ENCODE measurements at regions not wholly inside any gene's neighbourhood (a gene's known extent, or its start where the extent isn't known, plus 50 kb on each side); places are given as distances from the start of the nearest gene placed in this dataset.

DNA sequence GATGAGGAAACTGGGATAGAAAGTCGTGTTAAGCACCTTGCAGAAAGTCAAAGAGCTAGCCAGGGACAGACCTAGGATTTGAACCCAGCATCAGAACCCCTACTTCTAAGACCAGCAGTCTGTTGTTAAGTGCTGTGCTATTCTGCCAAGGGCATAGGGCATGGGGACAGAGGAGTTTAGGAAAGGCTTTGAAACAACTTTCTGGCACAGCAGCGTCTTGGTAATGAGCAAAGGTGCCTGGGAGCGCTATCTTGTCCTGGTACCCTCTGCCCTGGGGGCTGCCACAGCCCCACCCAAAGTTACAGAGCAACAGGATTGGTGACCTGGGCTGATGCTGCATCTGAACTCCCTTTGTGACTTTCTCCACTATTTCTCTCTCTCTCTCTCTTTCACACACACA is 1108.1 kb downstream of the BCL11B start:
- Histone ChIP-seq H3K4me1 (ENCODE audit: control insufficient read depth in 1 of 2, insufficient read depth in 2 of 2, low read length in 2 of 2) (no peaks in the 10 kb centered on the region), H3K9me3 (ENCODE audit: control insufficient read depth in 1 of 2, low read length in 2 of 2) (no peaks in the 10 kb centered on the region), H3K27me3 (ENCODE audit: low read depth, low read length) (no peaks in the 10 kb centered on the region), H3K36me3 (ENCODE audit: control insufficient read depth in 1 of 2, insufficient read depth in 2 of 2, low read length in 2 of 2) (no peaks in the 10 kb centered on the region), H3K27ac (ENCODE audit: low read length) (no peak overlapping the region), H3K4me3 (ENCODE audit: low read depth in 1 of 2, low read length in 2 of 2) (no peak overlapping the region)

DNA sequence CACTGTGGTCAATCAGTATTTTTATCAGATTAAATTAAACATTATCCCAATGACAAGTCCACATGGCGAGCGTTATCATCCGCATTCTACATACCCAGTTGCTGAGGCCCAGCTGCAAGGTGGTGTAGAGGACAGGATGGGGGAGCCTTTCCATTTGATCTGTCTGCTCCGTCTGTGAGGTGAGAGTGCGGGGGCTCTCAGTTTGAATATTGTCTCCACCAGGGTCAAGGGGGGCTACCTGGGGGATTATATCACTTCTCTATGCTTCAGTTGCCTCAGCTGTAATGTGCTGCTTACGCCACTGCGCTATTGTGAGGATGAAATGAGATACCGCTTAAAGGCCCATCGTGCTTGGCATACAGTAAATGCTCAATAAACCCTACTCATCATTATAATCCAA is 1106.0 kb downstream of the BCL11B start:
- Histone ChIP-seq H3K9me3 (ENCODE audit: control insufficient read depth in 1 of 2, low read length in 2 of 2) (no peaks in the 10 kb centered on the region), H3K4me1 (ENCODE audit: control insufficient read depth in 1 of 2, insufficient read depth in 2 of 2, low read length in 2 of 2) (no peaks in the 10 kb centered on the region), H3K27me3 (ENCODE audit: low read depth, low read length) (no peaks in the 10 kb centered on the region), H3K36me3 (ENCODE audit: control insufficient read depth in 1 of 2, insufficient read depth in 2 of 2, low read length in 2 of 2) (no peaks in the 10 kb centered on the region), H3K27ac (ENCODE audit: low read length) (no peak overlapping the region), H3K4me3 (ENCODE audit: low read depth in 1 of 2, low read length in 2 of 2) (no peak overlapping the region)

DNA sequence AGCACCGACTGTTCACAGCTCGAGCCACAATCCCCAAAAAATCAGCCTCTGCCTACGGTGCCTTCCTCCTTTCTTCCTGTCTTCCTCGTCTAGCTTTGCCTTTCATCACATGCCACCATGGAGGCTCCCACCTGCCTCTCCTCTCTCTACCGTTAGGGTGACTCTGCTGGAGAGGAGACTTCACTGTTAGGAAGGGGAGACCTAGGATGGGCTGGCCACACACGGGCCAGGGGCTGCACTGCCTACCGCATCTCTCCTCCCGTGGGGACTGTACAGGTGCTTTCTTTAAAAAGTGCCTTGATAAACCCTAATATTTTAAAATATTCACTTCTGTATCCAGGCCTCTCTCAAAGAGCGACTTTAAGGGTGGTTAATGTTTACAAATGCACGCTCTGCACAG is 1104.7 kb downstream of the BCL11B start:
- Histone ChIP-seq H3K27ac (ENCODE audit: low read length) (no peak overlapping the region), H3K36me3 (ENCODE audit: control insufficient read depth in 1 of 2, insufficient read depth in 2 of 2, low read length in 2 of 2) (no peaks in the 10 kb centered on the region), H3K4me3 (ENCODE audit: low read depth in 1 of 2, low read length in 2 of 2) (no peak overlapping the region), H3K4me1 (ENCODE audit: control insufficient read depth in 1 of 2, insufficient read depth in 2 of 2, low read length in 2 of 2) (no peaks in the 10 kb centered on the region), H3K9me3 (ENCODE audit: control insufficient read depth in 1 of 2, low read length in 2 of 2) (no peaks in the 10 kb centered on the region), H3K27me3 (ENCODE audit: low read depth, low read length) (no peaks in the 10 kb centered on the region)

DNA sequence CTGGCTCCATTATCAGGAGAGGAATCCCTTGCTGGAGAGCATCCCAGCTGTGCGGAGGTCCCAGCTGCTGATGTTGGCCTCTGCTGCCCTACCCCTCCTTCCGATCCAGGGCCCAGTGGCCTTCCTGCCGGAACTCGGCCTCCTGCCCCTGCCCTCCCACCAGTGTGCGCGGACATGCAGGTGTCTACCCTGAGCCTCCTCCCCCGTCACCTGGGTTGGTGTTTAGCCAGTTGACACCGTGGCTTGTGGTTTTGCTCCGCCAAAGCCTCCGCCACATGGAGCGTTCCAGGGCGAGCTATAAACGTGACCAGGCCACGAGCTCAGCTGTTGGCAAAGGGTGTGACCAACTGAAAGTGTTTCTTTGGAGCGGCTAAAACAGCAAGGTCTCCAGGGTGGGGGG is 1104.3 kb downstream of the BCL11B start:
- no peaks in the 10 kb centered on the region for H3K36me3 ChIP-seq (ENCODE audit: control insufficient read depth in 1 of 2, insufficient read depth in 2 of 2, low read length in 2 of 2)
- no peaks in the 10 kb centered on the region for H3K9me3 ChIP-seq (ENCODE audit: control insufficient read depth in 1 of 2, low read length in 2 of 2)
- H3K4me1 ChIP-seq (ENCODE audit: control insufficient read depth in 1 of 2, insufficient read depth in 2 of 2, low read length in 2 of 2), result no peaks in the 10 kb centered on the region
- H3K4me3 ChIP-seq (ENCODE audit: low read depth in 1 of 2, low read length in 2 of 2), result no peak overlapping the region
- H3K27me3 ChIP-seq (ENCODE audit: low read depth, low read length), result no peaks in the 10 kb centered on the region
- no peak overlapping the region for H3K27ac ChIP-seq (ENCODE audit: low read length)

DNA sequence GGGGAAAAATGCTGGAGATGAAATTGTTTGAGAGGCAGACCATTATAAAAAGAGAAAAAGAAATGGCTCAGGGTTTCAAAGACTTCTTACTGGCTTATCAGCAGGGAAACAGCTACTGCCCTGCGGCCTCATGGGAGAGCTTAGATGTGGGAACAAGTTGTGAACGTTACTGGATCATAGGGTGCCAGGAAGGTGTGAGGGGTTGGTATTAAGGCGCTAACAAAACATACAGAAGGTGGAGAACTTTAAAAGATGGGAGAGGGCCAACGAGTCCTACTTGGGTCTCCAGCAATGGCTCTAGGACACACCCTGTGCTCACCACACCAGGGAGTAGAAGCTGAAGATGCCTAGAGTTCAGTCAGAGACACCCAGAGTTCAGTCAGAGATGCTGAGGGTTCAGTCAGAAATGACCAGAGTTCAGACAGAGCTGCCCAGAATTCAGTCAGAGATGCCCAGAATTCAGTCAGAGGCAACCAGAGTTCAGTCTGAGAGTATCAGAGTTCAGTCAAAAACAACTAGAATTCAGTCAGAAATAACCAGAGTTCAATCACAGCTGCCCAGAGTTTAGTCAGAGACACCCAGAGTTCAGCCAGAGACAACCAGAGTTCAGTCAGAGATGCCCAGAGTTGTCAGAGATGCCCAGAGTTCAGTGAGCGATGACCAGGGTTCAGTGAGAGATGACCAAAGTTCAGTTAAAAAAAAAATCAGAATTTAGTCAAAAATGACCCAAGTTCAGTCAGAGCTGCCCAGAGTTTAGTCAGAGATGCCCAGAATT is 1103.6 kb downstream of the BCL11B start:
- Histone ChIP-seq H3K27ac (ENCODE audit: low read length) (no peak overlapping the region), H3K4me3 (ENCODE audit: low read depth in 1 of 2, low read length in 2 of 2) (no peak overlapping the region), H3K9me3 (ENCODE audit: control insufficient read depth in 1 of 2, low read length in 2 of 2) (no peaks in the 10 kb centered on the region), H3K36me3 (ENCODE audit: control insufficient read depth in 1 of 2, insufficient read depth in 2 of 2, low read length in 2 of 2) (no peaks in the 10 kb centered on the region), H3K4me1 (ENCODE audit: control insufficient read depth in 1 of 2, insufficient read depth in 2 of 2, low read length in 2 of 2) (no peaks in the 10 kb centered on the region), H3K27me3 (ENCODE audit: low read depth, low read length) (no peaks in the 10 kb centered on the region)

DNA sequence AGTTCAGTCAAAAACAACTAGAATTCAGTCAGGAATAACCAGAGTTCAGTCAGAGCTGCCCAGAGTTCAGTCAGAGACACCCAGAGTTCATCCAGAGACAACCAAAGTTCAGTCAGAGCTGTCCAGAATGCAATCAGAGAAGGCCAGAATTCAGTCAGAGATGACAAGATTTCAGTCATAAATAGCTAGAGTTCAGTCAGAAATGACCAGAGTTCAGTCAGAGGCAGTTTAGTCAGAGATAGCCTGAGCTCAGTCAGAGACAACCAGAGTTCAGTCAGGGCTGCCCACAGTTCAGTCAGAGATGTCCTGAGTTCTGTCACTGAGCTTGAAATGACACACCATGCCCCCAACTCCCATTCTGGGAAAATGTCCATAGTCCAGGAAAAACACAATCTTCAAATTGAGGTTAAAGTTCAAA is 1102.8 kb downstream of the BCL11B start:
- Histone ChIP-seq H3K27me3 (ENCODE audit: low read depth, low read length) (no peaks in the 10 kb centered on the region), H3K27ac (ENCODE audit: low read length) (no peak overlapping the region), H3K9me3 (ENCODE audit: control insufficient read depth in 1 of 2, low read length in 2 of 2) (no peaks in the 10 kb centered on the region), H3K36me3 (ENCODE audit: control insufficient read depth in 1 of 2, insufficient read depth in 2 of 2, low read length in 2 of 2) (no peaks in the 10 kb centered on the region), H3K4me3 (ENCODE audit: low read depth in 1 of 2, low read length in 2 of 2) (no peak overlapping the region), H3K4me1 (ENCODE audit: control insufficient read depth in 1 of 2, insufficient read depth in 2 of 2, low read length in 2 of 2) (no peaks in the 10 kb centered on the region)

DNA sequence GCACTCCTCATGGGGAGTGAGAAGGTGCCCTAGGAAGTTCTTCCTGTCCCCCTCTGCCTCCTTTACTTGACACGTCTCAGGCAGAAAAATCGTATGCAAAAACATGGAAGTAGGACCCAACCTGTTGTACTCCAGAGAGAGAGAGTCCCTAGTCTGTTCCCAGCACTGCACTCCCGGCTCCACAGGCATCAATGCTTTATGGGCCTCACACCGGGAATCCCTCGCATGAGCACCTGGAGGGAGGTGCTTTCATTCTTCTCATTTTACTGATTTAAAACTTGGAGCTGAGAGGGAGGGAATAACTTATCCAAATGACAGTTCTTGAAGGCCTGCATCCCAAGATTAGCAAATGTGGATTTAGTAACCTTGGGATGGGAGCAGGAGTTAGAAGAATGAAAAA is 1101.4 kb downstream of the BCL11B start:
- Histone ChIP-seq H3K9me3 (ENCODE audit: control insufficient read depth in 1 of 2, low read length in 2 of 2) (no peaks in the 10 kb centered on the region), H3K27ac (ENCODE audit: low read length) (no peak overlapping the region), H3K4me3 (ENCODE audit: low read depth in 1 of 2, low read length in 2 of 2) (no peak overlapping the region), H3K4me1 (ENCODE audit: control insufficient read depth in 1 of 2, insufficient read depth in 2 of 2, low read length in 2 of 2) (no peaks in the 10 kb centered on the region), H3K27me3 (ENCODE audit: low read depth, low read length) (no peaks in the 10 kb centered on the region), H3K36me3 (ENCODE audit: control insufficient read depth in 1 of 2, insufficient read depth in 2 of 2, low read length in 2 of 2) (no peaks in the 10 kb centered on the region)

DNA sequence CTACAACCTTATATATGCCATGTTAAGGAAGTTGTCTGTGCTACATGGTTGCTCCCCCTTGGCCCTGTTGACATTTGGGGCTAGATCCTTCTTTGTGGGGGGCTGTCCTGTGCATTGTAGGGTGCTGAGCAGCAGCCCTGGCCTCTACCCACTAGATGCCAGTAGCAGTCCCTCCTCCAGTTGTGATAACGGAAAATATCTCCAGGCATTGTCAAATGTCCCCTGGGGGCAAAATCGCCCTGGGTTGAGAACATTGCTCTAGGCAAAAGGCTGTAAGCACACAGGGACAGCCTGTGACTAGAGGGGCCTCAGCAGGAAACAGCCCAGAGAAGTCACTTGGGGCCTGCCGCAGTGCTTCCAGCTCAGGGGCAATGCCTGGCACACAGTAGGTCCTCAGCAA is 1100.3 kb downstream of the BCL11B start:
- Histone ChIP-seq H3K27ac (ENCODE audit: low read length) (no peak overlapping the region), H3K36me3 (ENCODE audit: control insufficient read depth in 1 of 2, insufficient read depth in 2 of 2, low read length in 2 of 2) (no peaks in the 10 kb centered on the region), H3K9me3 (ENCODE audit: control insufficient read depth in 1 of 2, low read length in 2 of 2) (no peaks in the 10 kb centered on the region), H3K27me3 (ENCODE audit: low read depth, low read length) (no peaks in the 10 kb centered on the region), H3K4me1 (ENCODE audit: control insufficient read depth in 1 of 2, insufficient read depth in 2 of 2, low read length in 2 of 2) (no peaks in the 10 kb centered on the region), H3K4me3 (ENCODE audit: low read depth in 1 of 2, low read length in 2 of 2) (no peak overlapping the region)

DNA sequence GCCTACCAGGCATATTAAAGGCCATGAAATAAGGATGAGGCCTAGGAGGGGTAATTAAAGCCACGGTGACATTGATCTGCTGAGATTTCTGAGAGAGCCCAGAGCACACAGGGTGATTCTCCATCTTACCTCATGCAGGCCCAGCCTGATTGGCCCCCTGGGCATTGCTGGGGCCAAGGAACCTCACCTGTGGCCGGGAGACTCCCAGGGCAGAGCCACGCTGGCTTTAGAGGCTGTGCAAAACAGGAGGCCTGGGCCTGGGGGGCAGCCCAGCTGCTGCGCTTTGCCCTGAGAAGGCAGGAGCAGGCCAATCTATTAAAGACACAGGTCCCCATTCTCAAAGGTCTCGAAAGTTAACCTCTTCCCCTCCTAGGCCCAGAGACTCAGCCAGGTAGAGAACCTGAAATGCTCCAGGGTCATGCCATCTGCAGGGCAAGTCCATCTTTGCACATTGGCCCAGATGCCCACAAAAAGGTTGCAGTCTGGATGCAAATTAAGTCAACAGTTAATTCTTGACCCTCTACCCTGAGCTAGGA is 1099.7 kb downstream of the BCL11B start:
- no peaks in the 10 kb centered on the region for H3K9me3 ChIP-seq (ENCODE audit: control insufficient read depth in 1 of 2, low read length in 2 of 2)
- no peaks in the 10 kb centered on the region for H3K36me3 ChIP-seq (ENCODE audit: control insufficient read depth in 1 of 2, insufficient read depth in 2 of 2, low read length in 2 of 2)
- H3K4me1 ChIP-seq (ENCODE audit: control insufficient read depth in 1 of 2, insufficient read depth in 2 of 2, low read length in 2 of 2), result no peaks in the 10 kb centered on the region
- H3K27me3 ChIP-seq (ENCODE audit: low read depth, low read length), result no peaks in the 10 kb centered on the region
- H3K27ac ChIP-seq (ENCODE audit: low read length), result no peak overlapping the region
- no peak overlapping the region for H3K4me3 ChIP-seq (ENCODE audit: low read depth in 1 of 2, low read length in 2 of 2)

DNA sequence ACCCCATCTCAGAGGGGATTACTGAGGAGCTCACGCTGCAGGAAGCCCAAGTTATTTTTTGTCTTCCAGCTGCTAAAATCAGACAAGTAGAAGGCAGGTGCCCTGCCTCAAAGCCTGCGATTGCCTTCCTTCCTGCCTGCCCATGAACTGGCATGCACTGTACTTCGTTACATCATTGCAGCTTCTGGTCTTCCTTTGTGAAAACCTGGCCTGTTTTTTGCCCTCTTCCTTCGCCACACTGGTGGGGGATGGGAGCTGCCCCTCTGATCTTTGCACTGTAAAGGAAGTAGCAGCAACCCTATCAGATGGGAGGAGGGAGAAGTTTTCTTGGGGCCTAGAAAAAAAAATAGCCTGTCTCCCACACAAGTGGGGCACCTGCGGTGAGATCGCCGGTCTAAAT is 1098.7 kb downstream of the BCL11B start:
- H3K27ac ChIP-seq (ENCODE audit: low read length), result no peak overlapping the region
- H3K9me3 ChIP-seq (ENCODE audit: control insufficient read depth in 1 of 2, low read length in 2 of 2), result no peaks in the 10 kb centered on the region
- H3K36me3 ChIP-seq (ENCODE audit: control insufficient read depth in 1 of 2, insufficient read depth in 2 of 2, low read length in 2 of 2), result no peaks in the 10 kb centered on the region
- H3K27me3 ChIP-seq (ENCODE audit: low read depth, low read length), result no peaks in the 10 kb centered on the region
- no peaks in the 10 kb centered on the region for H3K4me1 ChIP-seq (ENCODE audit: control insufficient read depth in 1 of 2, insufficient read depth in 2 of 2, low read length in 2 of 2)
- no peak overlapping the region for H3K4me3 ChIP-seq (ENCODE audit: low read depth in 1 of 2, low read length in 2 of 2)

DNA sequence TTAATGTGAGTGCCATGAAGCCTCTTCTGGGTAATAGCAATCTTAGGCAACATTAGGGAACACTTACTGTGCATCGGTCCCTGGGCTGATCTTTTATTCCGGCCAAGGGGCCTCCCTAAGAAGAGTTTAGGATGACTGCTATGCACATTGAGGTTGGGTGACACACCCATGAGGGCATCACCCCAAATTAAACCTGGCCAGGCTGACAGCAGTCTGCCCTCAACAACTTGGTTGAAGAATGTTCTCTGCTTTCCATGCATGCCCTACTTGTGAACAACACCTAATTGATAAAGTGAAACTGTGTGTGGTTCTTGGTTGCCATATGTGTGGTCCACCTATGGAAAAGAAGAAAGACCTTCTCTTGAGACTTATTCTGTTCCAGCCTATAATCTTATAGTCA is 1098.0 kb downstream of the BCL11B start:
- Histone ChIP-seq H3K4me1 (ENCODE audit: control insufficient read depth in 1 of 2, insufficient read depth in 2 of 2, low read length in 2 of 2) (no peaks in the 10 kb centered on the region), H3K27ac (ENCODE audit: low read length) (no peak overlapping the region)

DNA sequence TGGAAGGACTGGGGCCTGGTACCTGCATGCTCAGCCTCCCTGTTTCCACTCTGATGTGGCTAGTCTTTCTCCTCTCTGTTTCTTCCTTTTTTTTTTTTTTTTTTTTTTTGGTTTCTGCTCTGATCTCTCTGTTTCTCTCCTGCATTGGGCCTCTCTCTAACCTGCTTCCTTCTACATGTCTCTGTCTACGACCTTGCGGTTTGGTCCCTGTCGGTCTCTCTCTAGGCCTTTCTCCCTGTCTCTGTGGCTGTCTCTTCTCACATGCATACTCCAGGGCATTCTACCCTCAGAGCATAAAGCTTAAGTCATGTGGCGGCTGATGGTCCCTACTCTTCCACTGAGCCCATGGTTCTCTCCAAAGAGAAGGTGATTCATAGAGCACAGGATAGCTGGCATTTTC is 1096.6 kb downstream of the BCL11B start:
- Histone ChIP-seq H3K4me1 (ENCODE audit: control insufficient read depth in 1 of 2, insufficient read depth in 2 of 2, low read length in 2 of 2) (no peaks in the 10 kb centered on the region), H3K27me3 (ENCODE audit: low read depth, low read length) (no peaks in the 10 kb centered on the region), H3K4me3 (ENCODE audit: low read depth in 1 of 2, low read length in 2 of 2) (no peak overlapping the region), H3K36me3 (ENCODE audit: control insufficient read depth in 1 of 2, insufficient read depth in 2 of 2, low read length in 2 of 2) (no peaks in the 10 kb centered on the region), H3K9me3 (ENCODE audit: control insufficient read depth in 1 of 2, low read length in 2 of 2) (no peaks in the 10 kb centered on the region), H3K27ac (ENCODE audit: low read length) (no peak overlapping the region)

More for the DNA sequence above, 1098.0 kb downstream of the BCL11B start:
- H3K27me3 ChIP-seq (ENCODE audit: low read depth, low read length), result no peaks in the 10 kb centered on the region
- H3K4me3 ChIP-seq (ENCODE audit: low read depth in 1 of 2, low read length in 2 of 2), result no peak overlapping the region
- H3K36me3 ChIP-seq (ENCODE audit: control insufficient read depth in 1 of 2, insufficient read depth in 2 of 2, low read length in 2 of 2), result no peaks in the 10 kb centered on the region
- no peaks in the 10 kb centered on the region for H3K9me3 ChIP-seq (ENCODE audit: control insufficient read depth in 1 of 2, low read length in 2 of 2)

All from muscle layer of duodenum (tissue), 2 donors.